Fibroblast of skin of left biceps (primary cell): ENCODE measurements at regions not wholly inside any gene's neighbourhood (a gene's known extent, or its start where the extent isn't known, plus 50 kb on each side); places are given as distances from the start of the nearest gene placed in this dataset.
"Not testable (repeated sequence)": the region's sequence is repeated elsewhere in the genome, so short reads cannot be mapped to it uniquely, and the experiment has no call there.

Experiments
- DNase-seq, 2 experiments: peaks; one replicate each; pipeline ENCODE4 v3.0.0-alpha.2; 2013; ENCODE audit warnings: low read depth in 2 of 2

DNA sequence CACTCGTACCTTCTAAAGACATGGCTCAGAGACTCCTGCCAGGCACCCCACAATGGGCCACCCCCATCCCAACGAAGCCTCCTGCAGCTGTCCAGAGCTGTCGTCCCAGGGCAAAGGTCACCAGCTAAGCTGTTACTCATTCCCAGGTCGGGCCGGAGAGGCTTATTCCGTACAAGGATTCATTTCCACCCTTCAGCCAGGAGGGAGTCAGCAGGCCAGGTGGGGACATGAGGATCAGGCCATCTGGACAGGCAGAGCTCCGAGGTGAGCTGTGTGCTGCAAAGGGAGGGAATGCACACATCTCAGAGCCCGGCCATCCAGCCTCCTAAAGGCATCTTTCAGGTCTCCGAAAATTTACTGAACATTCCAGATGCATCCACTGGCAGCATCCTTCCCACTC lies 63.9 kb upstream of the NANOS1 start:
- DNase-seq = no peak

DNA sequence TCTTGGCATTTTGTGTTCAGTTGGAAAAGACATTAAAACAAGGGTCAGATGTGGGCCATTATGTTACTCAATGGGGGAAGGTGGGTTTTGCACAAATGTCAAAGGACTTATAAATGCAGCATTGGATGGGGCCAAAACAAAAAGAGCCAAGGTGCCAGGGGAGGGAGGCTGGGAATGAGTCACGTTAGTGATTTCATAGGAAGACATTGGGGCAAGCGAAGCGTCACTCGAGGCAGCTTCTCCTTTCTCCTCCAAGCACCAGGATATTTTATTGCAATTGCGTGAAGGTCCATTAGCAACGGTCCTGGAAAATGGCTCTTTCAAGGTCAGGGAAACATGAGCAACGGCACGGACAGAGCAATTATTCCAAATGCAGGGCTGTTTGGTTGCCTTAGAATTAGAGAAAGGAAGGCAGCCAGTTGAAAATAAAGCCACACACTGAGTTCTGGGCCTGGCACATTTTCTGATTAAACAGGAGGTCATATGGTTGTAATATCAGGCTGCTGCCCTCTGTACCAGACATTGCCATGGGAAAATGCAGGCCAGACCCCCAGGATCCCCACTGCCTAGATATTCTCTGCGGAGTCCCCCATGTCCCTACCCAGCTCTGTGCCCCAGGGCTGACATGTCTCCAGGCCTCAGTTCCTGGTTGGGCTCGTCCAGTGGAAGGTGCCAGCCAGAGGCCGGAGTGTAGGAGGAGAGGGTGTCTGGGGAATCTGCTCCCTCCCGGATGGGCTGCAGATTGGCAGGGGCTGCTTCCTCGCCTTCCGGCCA lies 63.3 kb upstream of the NANOS1 start:
- DNase-seq = no peak

DNA sequence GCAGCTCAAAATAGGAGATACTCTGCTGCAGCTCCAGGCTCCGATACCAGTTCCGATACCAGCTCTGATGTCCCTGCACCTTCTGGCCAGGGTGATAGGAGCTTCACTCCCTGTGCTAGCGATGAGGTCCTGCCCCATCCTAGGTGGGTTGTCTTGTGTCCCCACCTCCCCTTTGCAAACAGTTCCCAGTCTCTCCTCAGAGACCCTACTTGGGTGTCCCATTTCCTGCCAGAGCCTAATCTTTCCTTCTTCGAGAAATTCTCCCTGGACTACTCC lies 62.7 kb upstream of the NANOS1 start:
- no peak for DNase-seq

DNA sequence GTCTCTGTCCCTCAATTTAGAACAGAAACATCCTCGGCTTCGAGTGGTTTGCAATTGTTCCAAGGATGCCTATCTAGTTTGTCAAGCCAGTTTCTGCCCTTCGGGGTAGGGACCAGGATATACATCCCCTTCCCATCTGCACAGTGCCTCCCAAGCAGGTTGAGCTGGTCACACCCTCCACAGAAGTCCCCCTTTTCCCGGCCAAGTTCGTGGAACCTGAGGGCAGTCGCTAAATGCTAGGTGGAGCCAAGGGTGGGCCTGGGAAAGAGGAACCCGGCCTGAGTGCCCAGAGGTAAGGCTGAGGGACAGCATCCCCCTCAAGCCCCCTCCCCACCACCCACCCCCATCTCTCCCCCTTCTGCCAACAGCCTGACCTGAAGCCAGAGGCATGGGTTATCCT lies 62.4 kb upstream of the NANOS1 start:
- DNase-seq = no peak

DNA sequence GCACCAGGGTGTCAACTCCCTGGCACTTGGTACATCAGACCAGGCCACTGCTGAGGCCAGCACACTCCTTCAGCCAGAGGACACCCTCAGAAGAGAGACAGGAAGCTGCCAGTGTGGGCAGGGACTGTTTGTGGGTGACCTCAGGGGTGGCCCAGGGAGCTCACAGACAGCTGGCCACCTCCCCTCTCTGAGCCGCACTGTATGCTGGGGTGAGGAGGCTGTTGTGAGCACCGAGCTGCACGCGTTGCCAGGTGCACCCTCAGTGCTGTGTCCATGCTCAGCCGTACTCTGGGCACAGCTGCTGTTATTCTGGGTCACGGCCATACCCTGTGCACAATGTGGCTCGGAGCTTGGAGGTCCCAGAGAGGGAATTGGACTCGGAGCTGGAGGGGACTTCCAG lies 61.5 kb upstream of the NANOS1 start:
- DNase-seq = no peak

DNA sequence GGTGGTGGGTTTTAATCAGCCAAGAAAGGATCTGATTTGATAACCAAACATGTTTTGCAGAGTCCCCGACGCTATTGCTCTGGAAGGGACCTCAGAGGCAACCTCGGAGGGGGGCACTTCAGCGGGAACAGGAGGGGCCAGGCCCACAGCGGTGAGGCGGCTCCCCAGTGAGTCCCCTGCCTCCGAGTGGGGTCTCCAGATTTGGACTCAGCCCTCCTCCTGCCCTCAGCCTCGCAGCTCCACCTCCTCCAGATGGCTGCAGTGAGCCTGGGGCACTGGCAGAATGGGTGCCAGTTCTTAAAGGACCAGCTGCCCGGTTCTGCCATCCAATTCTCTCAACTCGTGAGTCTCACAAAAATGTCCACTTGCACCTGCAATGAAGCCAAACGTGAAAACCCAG lies 61.0 kb upstream of the NANOS1 start:
- DNase-seq = no peak

DNA sequence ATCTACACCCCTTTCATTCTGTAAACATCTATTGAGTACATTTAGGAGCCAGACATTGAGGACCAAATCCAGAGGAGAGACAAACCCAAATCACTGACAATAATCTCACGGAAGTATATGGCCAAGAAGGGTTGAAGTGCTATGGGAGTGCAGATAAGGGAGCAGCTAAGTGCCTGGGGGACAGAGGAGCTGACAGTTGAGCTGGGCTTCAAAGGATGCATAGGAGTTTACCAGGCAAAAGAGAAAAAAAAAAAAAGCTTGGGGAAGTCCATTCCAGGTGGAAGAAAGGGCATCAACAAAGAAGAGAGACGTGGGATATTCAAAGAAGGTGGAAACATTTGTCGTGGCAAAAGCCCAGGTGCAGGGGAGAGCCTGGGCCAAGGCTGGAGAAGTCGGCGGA lies 60.5 kb upstream of the NANOS1 start:
- DNase-seq = no peak

DNA sequence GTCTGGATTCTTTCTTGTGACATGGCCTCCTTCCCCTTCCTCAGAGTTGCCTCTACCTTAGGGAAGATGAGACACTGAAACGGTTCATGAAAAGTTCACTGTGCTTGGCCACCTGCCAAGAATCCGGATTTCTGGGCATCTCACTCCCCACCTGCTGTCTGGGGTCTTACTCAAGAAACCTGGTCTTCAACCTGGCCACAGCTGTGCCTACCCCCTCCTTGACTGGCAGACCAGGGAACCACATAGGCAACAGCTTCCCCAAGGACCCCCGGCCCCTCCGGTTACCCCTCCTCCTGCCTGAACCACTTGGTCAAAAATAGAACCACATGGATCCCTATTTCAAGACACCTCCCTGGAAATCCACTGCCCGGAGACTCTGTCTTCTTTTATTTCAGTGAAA lies 58.7 kb upstream of the NANOS1 start:
- DNase-seq = no peak

DNA sequence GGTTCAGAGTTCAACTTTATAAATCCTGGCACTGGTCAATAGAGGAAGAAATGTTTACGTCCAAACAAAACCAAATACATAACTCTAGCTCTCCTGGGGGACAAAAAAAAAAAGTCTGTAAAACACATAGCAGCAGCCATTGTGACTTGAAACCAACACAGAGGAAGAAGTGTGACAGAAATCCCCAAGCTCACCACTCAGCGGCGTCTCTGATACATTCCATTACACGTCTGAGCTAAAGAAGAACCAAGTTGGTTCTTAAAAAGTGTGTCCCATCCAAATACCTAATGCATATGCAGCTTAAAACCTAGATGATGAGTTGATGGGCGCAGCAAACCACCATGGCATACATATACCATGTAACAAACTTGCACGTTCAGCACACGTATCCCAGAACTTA lies 58.3 kb upstream of the NANOS1 start:
- no peak for DNase-seq

DNA sequence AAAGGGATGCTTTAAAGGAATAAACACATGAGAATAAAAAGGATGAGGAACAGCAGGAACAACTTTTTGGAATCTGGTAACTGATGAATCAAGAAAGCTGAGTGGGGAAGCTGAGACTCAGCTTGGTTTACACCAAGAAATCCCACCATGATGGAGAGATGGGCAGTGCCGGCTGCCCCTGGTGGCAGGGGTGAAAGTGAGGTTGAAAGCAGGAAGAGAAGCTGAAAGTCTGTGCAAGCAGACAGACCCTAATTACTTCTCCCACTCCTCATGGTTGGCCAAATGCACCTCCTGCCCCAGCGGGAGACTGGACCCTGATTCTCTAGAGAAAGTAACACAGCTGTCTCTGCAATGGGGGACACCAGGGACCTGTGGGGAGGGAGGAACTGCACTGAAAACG lies 57.6 kb upstream of the NANOS1 start:
- DNase-seq = no peak

DNA sequence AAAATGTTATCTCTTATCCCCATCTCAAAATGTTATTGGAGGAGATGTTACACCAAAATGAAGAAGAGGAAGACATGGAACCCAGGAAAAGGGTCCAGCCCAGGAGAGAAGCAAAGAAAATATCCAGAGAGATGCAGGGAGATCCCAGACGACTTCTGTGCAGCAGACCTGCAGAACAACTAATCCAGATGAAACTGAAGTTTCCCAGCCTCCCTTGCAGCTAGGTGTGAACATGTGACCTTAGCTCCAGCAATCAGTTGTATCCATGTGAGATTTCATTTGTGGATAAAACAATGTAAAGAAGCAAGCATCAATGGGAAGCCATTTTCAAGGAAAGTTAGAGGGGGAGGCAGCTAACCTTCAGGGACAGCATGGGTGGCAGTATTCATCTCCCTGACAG lies 55.8 kb upstream of the NANOS1 start:
- no peak for DNase-seq

DNA sequence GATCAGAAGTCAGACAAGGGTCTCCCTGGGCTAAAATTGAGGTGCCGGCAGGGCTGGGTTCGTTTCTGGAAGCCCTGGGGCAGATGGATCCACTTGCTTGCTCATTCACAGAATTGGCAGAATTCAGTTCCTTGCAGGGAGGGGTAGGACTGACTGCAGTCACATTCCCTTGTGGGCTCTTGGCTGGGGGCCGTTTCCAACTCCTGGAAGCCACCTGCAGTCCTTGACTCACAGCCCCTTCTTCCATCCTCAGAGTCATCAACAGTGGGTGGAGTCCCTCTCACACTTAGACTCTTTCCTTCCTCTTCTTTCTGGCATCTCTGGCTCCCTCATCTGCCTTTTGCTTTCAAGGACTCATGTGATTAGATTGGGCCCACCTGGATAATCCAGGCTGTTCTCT lies 54.6 kb upstream of the NANOS1 start:
- no peak for DNase-seq

DNA sequence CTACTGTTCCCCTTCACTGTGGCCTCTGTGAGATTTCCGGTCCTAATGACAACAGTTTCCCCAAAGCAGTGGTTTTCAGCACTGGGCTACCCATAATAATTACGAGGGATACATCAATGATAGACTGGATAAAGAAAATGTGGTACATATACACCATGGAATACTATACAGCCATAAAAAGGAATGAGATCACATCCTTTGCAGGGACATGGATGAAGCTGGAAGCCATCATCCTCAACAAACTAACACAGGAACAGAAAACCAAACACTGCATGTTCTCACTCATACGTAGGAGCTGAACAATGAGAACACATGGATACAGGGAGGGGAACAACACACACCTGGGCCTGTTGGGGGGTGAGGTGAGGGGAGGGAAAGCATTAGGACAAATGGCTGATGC lies 53.3 kb upstream of the NANOS1 start:
- DNase-seq = not testable (repeated sequence)

DNA sequence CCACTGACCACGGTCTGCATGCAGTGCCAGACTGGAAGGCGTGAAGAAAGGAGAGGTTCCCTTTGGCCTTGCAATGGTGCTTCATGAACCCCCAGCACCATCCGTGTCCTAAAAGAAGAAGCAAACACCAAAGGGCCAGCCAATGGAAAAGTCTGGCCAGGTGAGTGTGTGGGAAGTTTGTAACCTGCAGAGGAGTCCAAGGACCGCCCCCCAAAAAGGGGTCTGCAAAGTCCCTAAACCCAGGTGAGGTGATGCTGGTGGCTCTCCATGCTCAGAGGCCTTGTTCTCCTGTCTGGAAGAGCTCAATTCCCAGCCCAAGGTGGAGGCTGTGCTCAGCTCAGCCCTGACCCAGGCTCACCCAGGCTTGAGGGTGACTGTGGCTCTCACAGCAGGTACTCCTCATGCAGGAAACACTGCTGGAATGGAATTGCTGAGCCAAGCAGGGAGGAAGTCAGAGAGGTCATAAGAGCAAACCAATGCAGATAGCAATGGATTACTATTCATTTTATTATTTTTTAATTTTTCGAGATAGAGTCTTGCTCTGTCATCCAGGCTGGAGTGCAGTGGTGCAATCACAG lies 52.4 kb upstream of the NANOS1 start:
- no peak for DNase-seq

DNA sequence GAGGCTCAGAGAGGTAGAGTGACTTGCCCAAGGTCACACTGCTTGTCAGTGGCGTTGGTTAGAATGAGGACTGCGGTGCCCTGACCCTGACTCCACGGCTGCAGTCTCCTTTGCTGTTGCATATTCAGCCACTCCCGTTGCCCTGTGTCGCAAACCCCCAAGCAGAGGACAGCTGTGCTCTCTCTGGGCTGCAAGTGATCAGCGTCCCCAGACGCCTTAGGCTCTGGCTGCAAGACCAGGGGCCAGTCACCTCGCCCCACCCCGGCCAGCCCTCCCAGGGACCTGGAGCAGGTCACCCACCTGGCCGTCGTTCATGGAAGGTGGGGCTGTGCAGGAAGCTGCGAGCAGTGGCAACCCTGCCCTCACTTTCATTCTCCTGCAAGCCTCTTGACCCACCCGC lies 51.7 kb upstream of the NANOS1 start:
- no peak for DNase-seq

DNA sequence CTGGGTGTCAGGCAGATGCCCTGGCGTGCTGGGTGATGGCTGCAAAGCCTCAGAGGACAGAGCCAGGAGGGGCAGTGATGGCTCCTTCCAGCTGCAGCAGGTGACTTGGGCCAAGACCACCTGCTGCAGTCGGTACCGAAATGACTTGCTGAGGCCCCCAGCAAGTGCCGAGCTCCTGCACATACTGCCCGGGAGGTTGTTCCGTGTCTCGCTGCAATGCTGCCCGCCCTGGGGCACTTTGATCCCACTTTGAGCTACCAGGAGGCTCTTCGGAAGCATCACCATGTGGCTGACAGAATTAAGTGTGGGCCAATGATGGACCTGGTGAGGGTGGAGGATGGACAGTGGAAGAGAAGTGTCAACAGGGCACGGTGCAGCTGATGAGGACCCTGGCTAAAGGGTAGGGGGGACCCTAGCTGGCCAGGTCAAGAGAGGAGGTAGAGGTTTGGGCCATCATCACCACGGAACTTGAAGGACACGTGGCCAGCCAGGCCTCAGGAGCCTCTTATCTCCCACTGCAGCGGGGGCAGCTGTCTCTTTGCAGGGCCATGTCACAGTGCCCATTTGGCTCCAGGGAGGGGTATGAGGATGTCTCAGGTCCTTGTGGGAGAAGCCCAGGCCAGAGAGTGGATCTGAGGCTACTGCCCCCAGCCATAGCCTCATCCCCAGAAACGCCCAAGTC lies 51.1 kb upstream of the NANOS1 start:
- no peak for DNase-seq

DNA sequence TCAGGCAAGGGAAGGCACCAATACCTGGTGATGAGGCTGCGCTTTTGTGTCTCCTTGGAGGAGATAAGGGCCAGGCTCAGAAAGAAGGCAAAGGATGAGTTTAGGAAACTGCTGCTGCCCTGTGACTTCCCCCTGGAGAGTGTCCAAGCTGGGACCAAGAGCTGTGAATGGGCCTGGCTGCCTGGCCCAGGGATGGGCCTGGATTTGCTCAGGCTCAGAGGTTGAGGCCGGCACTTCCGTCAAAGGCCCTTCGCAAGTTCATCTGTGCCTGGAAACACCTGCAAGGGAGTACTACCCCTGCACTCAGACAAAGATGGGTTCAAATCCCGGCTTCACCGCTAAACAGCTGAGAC lies 50.5 kb upstream of the NANOS1 start:
- DNase-seq = no peak

DNA sequence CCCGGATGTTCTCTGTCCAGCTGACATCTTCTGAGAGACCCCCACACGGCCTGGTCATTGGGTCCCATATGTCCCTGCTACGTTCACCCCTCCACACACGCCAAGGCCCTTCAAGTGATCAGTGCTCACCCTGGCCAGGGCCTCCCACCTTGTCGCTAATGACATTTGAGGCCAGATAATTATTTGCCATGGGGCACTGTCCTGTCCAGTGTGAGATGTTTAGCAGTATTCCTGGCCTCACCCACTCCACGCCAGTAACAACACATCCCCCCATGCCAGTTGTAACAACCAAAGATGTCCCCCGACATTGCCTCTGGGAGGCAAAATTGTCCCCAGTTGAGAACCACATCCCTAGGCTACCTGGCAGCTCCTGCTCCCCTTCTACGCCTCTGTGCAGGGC lies 49.9 kb upstream of the NANOS1 start:
- no peak for DNase-seq
